Tibial nerve (tissue), 4 donors: ENCODE measurements at regions not wholly inside any gene's neighbourhood (a gene's known extent, or its start where the extent isn't known, plus 50 kb on each side); places are given as distances from the start of the nearest gene placed in this dataset.

Source experiments
- EP300 ChIP-seq, 2 donors: sonication (generic); formaldehyde crosslinking; IDR thresholded peaks; one replicate each; pipeline ENCODE4 v1.6.1; 2017; ENCODE audit warnings: antibody characterized with exemption in 2 of 2, mild to moderate bottlenecking in 1 of 2
- TF ChIP-seq, protein P1 (sequence below), 5 experiments: fragments of 200-600 bp in 3 of 5; fragments of 450-650 bp in 2 of 5; sonication (generic) in 3 of 5; IDR thresholded peaks; one replicate each; pipeline ENCODE4 v1.5.1; 2016 to 2019; ENCODE audit warnings: antibody characterized with exemption in 5 of 5, mild to moderate bottlenecking in 3 of 5, moderate library complexity in 2 of 5

GRCh38 chr2:146847846-146848245 is 997.0 kb upstream of the ACVR2A start:
- no peak for TF ChIP-seq EP300 (IDR thresholded peaks at IDR 0.05)
- TF ChIP-seq, protein P1, sequence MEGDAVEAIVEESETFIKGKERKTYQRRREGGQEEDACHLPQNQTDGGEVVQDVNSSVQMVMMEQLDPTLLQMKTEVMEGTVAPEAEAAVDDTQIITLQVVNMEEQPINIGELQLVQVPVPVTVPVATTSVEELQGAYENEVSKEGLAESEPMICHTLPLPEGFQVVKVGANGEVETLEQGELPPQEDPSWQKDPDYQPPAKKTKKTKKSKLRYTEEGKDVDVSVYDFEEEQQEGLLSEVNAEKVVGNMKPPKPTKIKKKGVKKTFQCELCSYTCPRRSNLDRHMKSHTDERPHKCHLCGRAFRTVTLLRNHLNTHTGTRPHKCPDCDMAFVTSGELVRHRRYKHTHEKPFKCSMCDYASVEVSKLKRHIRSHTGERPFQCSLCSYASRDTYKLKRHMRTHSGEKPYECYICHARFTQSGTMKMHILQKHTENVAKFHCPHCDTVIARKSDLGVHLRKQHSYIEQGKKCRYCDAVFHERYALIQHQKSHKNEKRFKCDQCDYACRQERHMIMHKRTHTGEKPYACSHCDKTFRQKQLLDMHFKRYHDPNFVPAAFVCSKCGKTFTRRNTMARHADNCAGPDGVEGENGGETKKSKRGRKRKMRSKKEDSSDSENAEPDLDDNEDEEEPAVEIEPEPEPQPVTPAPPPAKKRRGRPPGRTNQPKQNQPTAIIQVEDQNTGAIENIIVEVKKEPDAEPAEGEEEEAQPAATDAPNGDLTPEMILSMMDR (IDR thresholded peaks at IDR 0.05), result no peak
